Astrocyte (in vitro differentiated cells and primary cell): ENCODE measurements at regions not wholly inside any gene's neighbourhood (a gene's known extent, or its start where the extent isn't known, plus 50 kb on each side); places are given as distances from the start of the nearest gene placed in this dataset.

ENCODE experiments used
- DNase-seq: peaks from one replicate; pipeline ENCODE4 v3.0.0-alpha.2; 2010; ENCODE audit warnings: low read depth
- FAIRE-seq: peaks from 2 replicates; lab custom pipeline; 2011; peaks lifted over from hg19 to GRCh38; lab: Jason Lieb, UNC
- H2AFZ ChIP-seq: 2 replicates; pipeline ENCODE4 v1.6.0; 2012; ENCODE audit warnings: low read depth, low read length, inconsistent platforms
- H3K27ac ChIP-seq: 2 replicates; pipeline ENCODE4 v1.5.1; 2011; ENCODE audit warnings: low read depth, low read length, inconsistent platforms
- H3K27me3 ChIP-seq: 2 replicates; pipeline ENCODE4 v1.6.0; 2011; ENCODE audit warnings: low read length, inconsistent platforms; ENCODE audit not compliant: insufficient read depth
- H3K36me3 ChIP-seq: 2 replicates; pipeline ENCODE4 v1.5.1; 2011; ENCODE audit warnings: low read length, inconsistent platforms; ENCODE audit not compliant: insufficient read depth
- H3K4me1 ChIP-seq: 2 replicates; pipeline ENCODE4 v1.5.1; 2011; ENCODE audit warnings: low read length, inconsistent platforms; ENCODE audit not compliant: insufficient read depth
- H3K4me2 ChIP-seq: 2 replicates; pipeline ENCODE4 v1.6.0; 2012; ENCODE audit warnings: low read length, inconsistent platforms
- H3K4me3 ChIP-seq: 2 replicates; pipeline ENCODE4 v1.5.1; 2011; ENCODE audit warnings: low read depth, mild to moderate bottlenecking, low read length, inconsistent platforms; ENCODE audit not compliant: insufficient read depth
- H3K79me2 ChIP-seq: 2 replicates; pipeline ENCODE4 v1.6.0; 2012; ENCODE audit warnings: mild to moderate bottlenecking, low read length, inconsistent platforms; ENCODE audit not compliant: insufficient read depth
- H3K9ac ChIP-seq: 2 replicates; pipeline ENCODE4 v1.6.0; 2012; ENCODE audit warnings: mild to moderate bottlenecking, low read length, inconsistent platforms
- H3K9me3 ChIP-seq: 2 replicates; pipeline ENCODE4 v1.5.1; 2012; ENCODE audit warnings: low read depth, mild to moderate bottlenecking, low read length, inconsistent platforms; ENCODE audit not compliant: insufficient read depth
- H4K20me1 ChIP-seq: 2 replicates; pipeline ENCODE4 v1.6.0; 2012; ENCODE audit warnings: low read length, inconsistent platforms; ENCODE audit not compliant: insufficient read depth
- H3K27ac Mint-ChIP-seq: one replicate; pipeline ENCODE4 v1.8.0; 2021; ENCODE audit warnings: mild to moderate bottlenecking, mixed read lengths; ENCODE audit not compliant: unreplicated experiment
- H3K27me3 Mint-ChIP-seq: one replicate; pipeline ENCODE4 v1.8.0; 2021; ENCODE audit warnings: low read depth, mixed read lengths; ENCODE audit not compliant: unreplicated experiment
- H3K36me3 Mint-ChIP-seq: one replicate; pipeline ENCODE4 v1.8.0; 2021; ENCODE audit warnings: low read depth, mixed read lengths; ENCODE audit not compliant: unreplicated experiment
- H3K4me1 Mint-ChIP-seq: one replicate; pipeline ENCODE4 v1.8.0; 2021; ENCODE audit warnings: low read depth, mixed read lengths; ENCODE audit not compliant: unreplicated experiment
- H3K4me3 Mint-ChIP-seq: one replicate; pipeline ENCODE4 v1.8.0; 2021; ENCODE audit warnings: mild to moderate bottlenecking, moderate library complexity, mixed read lengths; ENCODE audit not compliant: unreplicated experiment
- H3K9me3 Mint-ChIP-seq: one replicate; pipeline ENCODE4 v1.8.0; 2021; ENCODE audit warnings: mild to moderate bottlenecking, mixed read lengths; ENCODE audit not compliant: unreplicated experiment
- CTCF ChIP-seq: IDR thresholded peaks from 2 replicates; pipeline ENCODE4 v1.5.1; 2011; ENCODE audit warnings: low read depth, mild to moderate bottlenecking, inconsistent platforms, low read length, moderate library complexity; ENCODE audit not compliant: insufficient read depth
- EZH2 ChIP-seq: IDR thresholded peaks from 2 replicates; pipeline ENCODE4 v1.6.1; 2012; ENCODE audit warnings: mild to moderate bottlenecking, low read length, inconsistent platforms; ENCODE audit not compliant: insufficient read depth

GRCh38 chr5:116738615-116739261 is 164.1 kb upstream of the SEMA6A start:
- no peak overlapping the region for H3K4me3 Mint-ChIP-seq
- H3K9ac ChIP-seq, result no peak overlapping the region
- H3K4me1 ChIP-seq, result no peaks in the 10 kb centered on the region
- H3K4me2 ChIP-seq, result no peak overlapping the region
- H3K36me3 Mint-ChIP-seq, result no peaks in the 10 kb centered on the region
- no peaks in the 10 kb centered on the region for H4K20me1 ChIP-seq
- peaks cover 6% of the 10 kb centered on the region for H3K27me3 Mint-ChIP-seq
- TF ChIP-seq EZH2 (no peak), CTCF (no peak)
- no peak overlapping the region for H3K27ac Mint-ChIP-seq
- no peak for DNase-seq
- H3K9me3 ChIP-seq, result no peaks in the 10 kb centered on the region
- H3K79me2 ChIP-seq, result no peaks in the 10 kb centered on the region
- no peak overlapping the region for H2AFZ ChIP-seq
- peaks cover 4% of the 10 kb centered on the region for H3K27me3 ChIP-seq
- no peak overlapping the region for H3K4me3 ChIP-seq
- no peak for FAIRE-seq
- no peak overlapping the region for H3K27ac ChIP-seq
- H3K9me3 Mint-ChIP-seq, result peaks cover 3% of the 10 kb centered on the region
- H3K4me1 Mint-ChIP-seq, result no peaks in the 10 kb centered on the region
- H3K36me3 ChIP-seq, result no peaks in the 10 kb centered on the region

GRCh38 chr5:116738239-116738614 is 163.6 kb upstream of the SEMA6A start:
- Histone ChIP-seq H3K36me3 (no peaks in the 10 kb centered on the region), H3K27me3 (peaks cover 4% of the 10 kb centered on the region), H4K20me1 (no peaks in the 10 kb centered on the region), H3K27ac (no peak overlapping the region), H3K9me3 (no peaks in the 10 kb centered on the region), H2AFZ (no peak overlapping the region), H3K4me1 (no peaks in the 10 kb centered on the region), H3K9ac (no peak overlapping the region), H3K4me3 (no peak overlapping the region), H3K79me2 (no peaks in the 10 kb centered on the region), H3K4me2 (no peak overlapping the region)
- FAIRE-seq (no peak), DNase-seq (no peak)
- no peak overlapping the region for H3K27ac Mint-ChIP-seq
- no peaks in the 10 kb centered on the region for H3K9me3 Mint-ChIP-seq
- no peak overlapping the region for H3K4me3 Mint-ChIP-seq
- no peaks in the 10 kb centered on the region for H3K36me3 Mint-ChIP-seq
- peaks cover 6% of the 10 kb centered on the region for H3K27me3 Mint-ChIP-seq
- no peaks in the 10 kb centered on the region for H3K4me1 Mint-ChIP-seq
- no peak for TF ChIP-seq CTCF
- TF ChIP-seq EZH2, result no peak

- no peaks in the 10 kb centered on the region for H3K4me1 ChIP-seq
- Mint-ChIP-seq H3K27me3 (peaks cover 6% of the 10 kb centered on the region), H3K4me1 (no peaks in the 10 kb centered on the region)
Observed at GRCh38 chr5:116736671-116737070, 162.0 kb upstream of the SEMA6A start.

More at GRCh38 chr5:116736671-116737070, 162.0 kb upstream of the SEMA6A start:
- Histone ChIP-seq H3K79me2 (no peaks in the 10 kb centered on the region), H4K20me1 (no peaks in the 10 kb centered on the region), H3K27me3 (peaks cover 4% of the 10 kb centered on the region), H3K36me3 (no peaks in the 10 kb centered on the region), H3K4me3 (no peak overlapping the region), H3K4me2 (no peak overlapping the region), H2AFZ (no peak overlapping the region), H3K9me3 (no peaks in the 10 kb centered on the region), H3K9ac (no peak overlapping the region), H3K27ac (no peak overlapping the region)
- no peak for DNase-seq
- Mint-ChIP-seq H3K9me3 (no peaks in the 10 kb centered on the region), H3K4me3 (no peak overlapping the region), H3K27ac (no peak overlapping the region), H3K36me3 (no peaks in the 10 kb centered on the region)
- TF ChIP-seq EZH2 (no peak), CTCF (no peak)
- no peak for FAIRE-seq
